ENCODE measurements at regions not wholly inside any gene's neighbourhood (a gene's known extent, or its start where the extent isn't known, plus 50 kb on each side); places are given as distances from the start of the nearest gene placed in this dataset.

GRCh38 chr14:46137786-46138185 lies 513.8 kb downstream of the RPL10L start:
- Histone ChIP-seq H3K9ac (no peak overlapping the region), H3K27me3 (ENCODE audit: insufficient read depth) (no peaks in the 10 kb centered on the region), H3K9me2 (no peaks in the 10 kb centered on the region), H3K4me2 (no peak overlapping the region), H4K20me1 (ENCODE audit: insufficient read depth) (no peaks in the 10 kb centered on the region), H3K4me1 (ENCODE audit: control insufficient read depth in 1 of 2, insufficient read depth in 2 of 2, low read depth in 1 of 2, low read length in 1 of 2) (no peaks in the 10 kb centered on the region), H3K4me3 (ENCODE audit: low read depth in 2 of 2, low read length in 1 of 2) (no peak overlapping the region), H3K79me2 (ENCODE audit: insufficient read depth) (no peaks in the 10 kb centered on the region), H3K27ac (ENCODE audit: low read depth in 2 of 2, low read length in 1 of 2) (no peak overlapping the region), H3F3A (replicated peaks; ENCODE audit: insufficient read depth) (no peaks in the 10 kb centered on the region), H3K9me3 (no peaks in the 10 kb centered on the region), H3K36me3 (replicated peaks in 1 of 2; ENCODE audit: control insufficient read depth in 1 of 2, insufficient read depth in 2 of 2, low read length in 1 of 2) (no peaks in the 10 kb centered on the region), H2AFZ (ENCODE audit: low read depth) (no peak overlapping the region)
- no peak for TF ChIP-seq ZBTB33 (IDR thresholded peaks at IDR 0.05; ENCODE audit: borderline replicate concordance, low read depth)
- no peak for TF ChIP-seq TCF12 (IDR thresholded peaks at IDR 0.05)
- no peak for TF ChIP-seq POLR2AphosphoS5 (IDR thresholded peaks at IDR 0.05; ENCODE audit: low read depth, low read length)
- TF ChIP-seq MXI1 (IDR thresholded peaks at IDR 0.05; ENCODE audit: low read depth, low read length): no peak
- no peak for TF ChIP-seq GATA2 (CRISPR knock-in tag; IDR thresholded peaks at IDR 0.05)
- TF ChIP-seq RXRA (IDR thresholded peaks at IDR 0.05; ENCODE audit: borderline replicate concordance, low read depth): no peak
- no peak for TF ChIP-seq TEAD4 (IDR thresholded peaks at IDR 0.05; ENCODE audit: borderline replicate concordance, insufficient read depth)
- TF ChIP-seq RAD21 (IDR thresholded peaks at IDR 0.05; ENCODE audit: low read length): no peak
- no peak for TF ChIP-seq FOXM1 (IDR thresholded peaks at IDR 0.05; ENCODE audit: low read depth)
- TF ChIP-seq SMC3 (IDR thresholded peaks at IDR 0.05; ENCODE audit: low read depth, low read length): no peak
- no peak for TF ChIP-seq SIN3A (IDR thresholded peaks at IDR 0.05; ENCODE audit: borderline replicate concordance, low read depth, low read length)
- TF ChIP-seq CHD2 (IDR thresholded peaks at IDR 0.05; ENCODE audit: low read length, partially characterized antibody): no peak
- TF ChIP-seq GABPA (IDR thresholded peaks at IDR 0.05; ENCODE audit: low read depth): no peak
- TF ChIP-seq, protein P1, sequence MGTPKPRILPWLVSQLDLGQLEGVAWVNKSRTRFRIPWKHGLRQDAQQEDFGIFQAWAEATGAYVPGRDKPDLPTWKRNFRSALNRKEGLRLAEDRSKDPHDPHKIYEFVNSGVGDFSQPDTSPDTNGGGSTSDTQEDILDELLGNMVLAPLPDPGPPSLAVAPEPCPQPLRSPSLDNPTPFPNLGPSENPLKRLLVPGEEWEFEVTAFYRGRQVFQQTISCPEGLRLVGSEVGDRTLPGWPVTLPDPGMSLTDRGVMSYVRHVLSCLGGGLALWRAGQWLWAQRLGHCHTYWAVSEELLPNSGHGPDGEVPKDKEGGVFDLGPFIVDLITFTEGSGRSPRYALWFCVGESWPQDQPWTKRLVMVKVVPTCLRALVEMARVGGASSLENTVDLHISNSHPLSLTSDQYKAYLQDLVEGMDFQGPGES (IDR thresholded peaks at IDR 0.05; ENCODE audit: low read depth, low read length): no peak
- no peak for TF ChIP-seq RFX5 (IDR thresholded peaks at IDR 0.05; ENCODE audit: low read length)
- no peak for TF ChIP-seq TAF1 (IDR thresholded peaks at IDR 0.05; ENCODE audit: borderline replicate concordance, low read depth, low read length)
- DNase-seq: no peak
- ChIA-PET POLR2A (no interaction called here), CTCF (no interaction called here)

DNA sequence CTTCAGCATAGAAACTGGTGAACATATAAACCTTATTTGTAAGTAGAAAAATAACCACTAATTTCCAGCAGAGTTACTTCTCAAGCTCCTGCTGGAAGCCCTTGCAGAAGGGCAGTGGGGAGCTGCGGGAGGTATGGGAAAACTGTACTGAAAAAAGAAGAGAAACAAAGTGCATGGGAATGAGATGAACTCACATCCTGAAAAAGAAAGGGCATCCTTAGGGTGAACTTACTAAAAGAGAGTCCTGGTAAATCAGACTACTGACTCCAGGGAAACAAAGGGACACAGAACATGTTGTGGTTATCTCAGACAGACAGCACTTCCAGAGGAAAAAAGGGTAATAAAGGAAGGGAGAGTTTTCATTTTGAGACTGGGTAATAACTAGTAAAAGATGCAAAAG lies 515.1 kb downstream of the RPL10L start:
- H3K79me2 ChIP-seq (ENCODE audit: insufficient read depth): no peaks in the 10 kb centered on the region
- no peaks in the 10 kb centered on the region for H3K9me3 ChIP-seq
- no peak for TF ChIP-seq FOXM1 (IDR thresholded peaks at IDR 0.05; ENCODE audit: low read depth)
- no peak for TF ChIP-seq NFIC (IDR thresholded peaks at IDR 0.05; ENCODE audit: borderline replicate concordance)
- TF ChIP-seq RFX5 (IDR thresholded peaks at IDR 0.05; ENCODE audit: low read length): no peak
- no peak for TF ChIP-seq SIN3A (IDR thresholded peaks at IDR 0.05; ENCODE audit: borderline replicate concordance, low read depth, low read length)
- TF ChIP-seq, protein P2, sequence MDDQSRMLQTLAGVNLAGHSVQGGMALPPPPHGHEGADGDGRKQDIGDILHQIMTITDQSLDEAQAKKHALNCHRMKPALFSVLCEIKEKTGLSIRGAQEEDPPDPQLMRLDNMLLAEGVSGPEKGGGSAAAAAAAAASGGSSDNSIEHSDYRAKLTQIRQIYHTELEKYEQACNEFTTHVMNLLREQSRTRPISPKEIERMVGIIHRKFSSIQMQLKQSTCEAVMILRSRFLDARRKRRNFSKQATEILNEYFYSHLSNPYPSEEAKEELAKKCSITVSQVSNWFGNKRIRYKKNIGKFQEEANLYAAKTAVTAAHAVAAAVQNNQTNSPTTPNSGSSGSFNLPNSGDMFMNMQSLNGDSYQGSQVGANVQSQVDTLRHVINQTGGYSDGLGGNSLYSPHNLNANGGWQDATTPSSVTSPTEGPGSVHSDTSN (IDR thresholded peaks at IDR 0.05): no peak
- TF ChIP-seq, protein P3, sequence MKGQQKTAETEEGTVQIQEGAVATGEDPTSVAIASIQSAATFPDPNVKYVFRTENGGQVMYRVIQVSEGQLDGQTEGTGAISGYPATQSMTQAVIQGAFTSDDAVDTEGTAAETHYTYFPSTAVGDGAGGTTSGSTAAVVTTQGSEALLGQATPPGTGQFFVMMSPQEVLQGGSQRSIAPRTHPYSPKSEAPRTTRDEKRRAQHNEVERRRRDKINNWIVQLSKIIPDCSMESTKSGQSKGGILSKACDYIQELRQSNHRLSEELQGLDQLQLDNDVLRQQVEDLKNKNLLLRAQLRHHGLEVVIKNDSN (IDR thresholded peaks at IDR 0.05; ENCODE audit: borderline replicate concordance, low read depth): no peak
- TF ChIP-seq, protein P4, sequence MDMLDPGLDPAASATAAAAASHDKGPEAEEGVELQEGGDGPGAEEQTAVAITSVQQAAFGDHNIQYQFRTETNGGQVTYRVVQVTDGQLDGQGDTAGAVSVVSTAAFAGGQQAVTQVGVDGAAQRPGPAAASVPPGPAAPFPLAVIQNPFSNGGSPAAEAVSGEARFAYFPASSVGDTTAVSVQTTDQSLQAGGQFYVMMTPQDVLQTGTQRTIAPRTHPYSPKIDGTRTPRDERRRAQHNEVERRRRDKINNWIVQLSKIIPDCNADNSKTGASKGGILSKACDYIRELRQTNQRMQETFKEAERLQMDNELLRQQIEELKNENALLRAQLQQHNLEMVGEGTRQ (IDR thresholded peaks at IDR 0.05; ENCODE audit: borderline replicate concordance, low read depth, low read length): no peak
- TF ChIP-seq, protein P5, sequence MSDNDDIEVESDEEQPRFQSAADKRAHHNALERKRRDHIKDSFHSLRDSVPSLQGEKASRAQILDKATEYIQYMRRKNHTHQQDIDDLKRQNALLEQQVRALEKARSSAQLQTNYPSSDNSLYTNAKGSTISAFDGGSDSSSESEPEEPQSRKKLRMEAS (IDR thresholded peaks at IDR 0.05; ENCODE audit: low read depth): no peak
- no peak for TF ChIP-seq EP300 (IDR thresholded peaks at IDR 0.05; ENCODE audit: borderline replicate concordance in 1 of 2, low read depth in 1 of 2, low read length in 1 of 2)
- H3K4me1 ChIP-seq (ENCODE audit: control insufficient read depth in 1 of 2, insufficient read depth in 2 of 2, low read depth in 1 of 2, low read length in 1 of 2): no peaks in the 10 kb centered on the region
- 0% methylated on average over 1 of the region's 1 CpG for WGBS (ENCODE audit: low lambda C conversion rate)
- no peaks in the 10 kb centered on the region for H3F3A ChIP-seq (replicated peaks; ENCODE audit: insufficient read depth)
- ChIA-PET POLR2A (no interaction called here), CTCF (no interaction called here)
- H3K27ac ChIP-seq (ENCODE audit: low read depth in 2 of 2, low read length in 1 of 2): no peak overlapping the region
- no peaks in the 10 kb centered on the region for H3K9me2 ChIP-seq
- H3K27me3 ChIP-seq (ENCODE audit: insufficient read depth): no peaks in the 10 kb centered on the region
- no peak overlapping the region for H3K4me2 ChIP-seq
- no peaks in the 10 kb centered on the region for H4K20me1 ChIP-seq (ENCODE audit: insufficient read depth)
- no peak overlapping the region for H2AFZ ChIP-seq (ENCODE audit: low read depth)
- no peak overlapping the region for H3K9ac ChIP-seq
- no peak for DNase-seq
- no peak overlapping the region for H3K4me3 ChIP-seq (ENCODE audit: low read depth in 2 of 2, low read length in 1 of 2)
- no peaks in the 10 kb centered on the region for H3K36me3 ChIP-seq (replicated peaks in 1 of 2; ENCODE audit: control insufficient read depth in 1 of 2, insufficient read depth in 2 of 2, low read length in 1 of 2)
